ENCODE measurements at regions not wholly inside any gene's neighbourhood (a gene's known extent, or its start where the extent isn't known, plus 50 kb on each side); places are given as distances from the start of the nearest gene placed in this dataset.

- TF ChIP-seq, protein P1, sequence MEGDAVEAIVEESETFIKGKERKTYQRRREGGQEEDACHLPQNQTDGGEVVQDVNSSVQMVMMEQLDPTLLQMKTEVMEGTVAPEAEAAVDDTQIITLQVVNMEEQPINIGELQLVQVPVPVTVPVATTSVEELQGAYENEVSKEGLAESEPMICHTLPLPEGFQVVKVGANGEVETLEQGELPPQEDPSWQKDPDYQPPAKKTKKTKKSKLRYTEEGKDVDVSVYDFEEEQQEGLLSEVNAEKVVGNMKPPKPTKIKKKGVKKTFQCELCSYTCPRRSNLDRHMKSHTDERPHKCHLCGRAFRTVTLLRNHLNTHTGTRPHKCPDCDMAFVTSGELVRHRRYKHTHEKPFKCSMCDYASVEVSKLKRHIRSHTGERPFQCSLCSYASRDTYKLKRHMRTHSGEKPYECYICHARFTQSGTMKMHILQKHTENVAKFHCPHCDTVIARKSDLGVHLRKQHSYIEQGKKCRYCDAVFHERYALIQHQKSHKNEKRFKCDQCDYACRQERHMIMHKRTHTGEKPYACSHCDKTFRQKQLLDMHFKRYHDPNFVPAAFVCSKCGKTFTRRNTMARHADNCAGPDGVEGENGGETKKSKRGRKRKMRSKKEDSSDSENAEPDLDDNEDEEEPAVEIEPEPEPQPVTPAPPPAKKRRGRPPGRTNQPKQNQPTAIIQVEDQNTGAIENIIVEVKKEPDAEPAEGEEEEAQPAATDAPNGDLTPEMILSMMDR (IDR thresholded peaks at IDR 0.05): no peak
- no peak for TF ChIP-seq POLR2A (IDR thresholded peaks at IDR 0.05)
- WGBS, 2 donors: 82% methylated on average over 5 of the region's 5 CpGs
- DNase-seq (ENCODE audit: low spot score in 2 of 2): no peak
- intact Hi-C loops (cut with DNase I; ENCODE audit: low total_unique reads): no loop called here
- H3K4me3 ChIP-seq (ENCODE audit: low read depth, poor library complexity, severe bottlenecking): no peak overlapping the region
Observed at GRCh38 chr5:2454876-2455275, 296.6 kb downstream of the IRX2 start.

DNA sequence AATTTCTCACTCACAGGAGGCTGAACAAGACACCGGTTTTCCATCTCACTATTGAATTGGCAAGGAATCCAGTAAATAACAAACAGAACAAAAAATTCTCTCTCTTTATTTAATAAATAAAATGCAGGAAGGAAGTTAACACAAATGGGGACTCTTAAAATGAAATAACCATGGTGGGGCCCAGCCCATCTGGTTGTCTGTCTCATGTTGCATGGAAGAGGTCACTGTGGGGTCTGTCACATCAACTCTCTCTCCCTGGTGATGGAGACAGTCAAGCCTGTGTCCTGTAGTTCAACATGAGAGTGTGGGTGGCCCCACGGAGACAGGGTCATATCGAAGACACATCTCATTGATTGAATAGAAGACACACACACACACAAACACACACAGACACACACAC, 297.7 kb downstream of the IRX2 start:
- intact Hi-C loops (cut with DNase I; ENCODE audit: low total_unique reads): no loop called here
- 63 to 79% methylated on average over 3 of the region's 3 CpGs for WGBS, 2 donors
- TF ChIP-seq POLR2A (IDR thresholded peaks at IDR 0.05): no peak
- TF ChIP-seq, protein P1 (IDR thresholded peaks at IDR 0.05): no peak
- DNase-seq (ENCODE audit: low spot score in 2 of 2): no peak
- H3K4me3 ChIP-seq (ENCODE audit: low read depth, poor library complexity, severe bottlenecking): no peak overlapping the region

GRCh38 chr5:2451100-2451499, 300.4 kb downstream of the IRX2 start:
- no peak for TF ChIP-seq POLR2A (IDR thresholded peaks at IDR 0.05)
- TF ChIP-seq, protein P1 (IDR thresholded peaks at IDR 0.05): no peak
- intact Hi-C loops (cut with DNase I; ENCODE audit: low total_unique reads): no loop called here
- DNase-seq (ENCODE audit: low spot score in 2 of 2): no peak
- H3K4me3 ChIP-seq (ENCODE audit: low read depth, poor library complexity, severe bottlenecking): no peak overlapping the region

DNA sequence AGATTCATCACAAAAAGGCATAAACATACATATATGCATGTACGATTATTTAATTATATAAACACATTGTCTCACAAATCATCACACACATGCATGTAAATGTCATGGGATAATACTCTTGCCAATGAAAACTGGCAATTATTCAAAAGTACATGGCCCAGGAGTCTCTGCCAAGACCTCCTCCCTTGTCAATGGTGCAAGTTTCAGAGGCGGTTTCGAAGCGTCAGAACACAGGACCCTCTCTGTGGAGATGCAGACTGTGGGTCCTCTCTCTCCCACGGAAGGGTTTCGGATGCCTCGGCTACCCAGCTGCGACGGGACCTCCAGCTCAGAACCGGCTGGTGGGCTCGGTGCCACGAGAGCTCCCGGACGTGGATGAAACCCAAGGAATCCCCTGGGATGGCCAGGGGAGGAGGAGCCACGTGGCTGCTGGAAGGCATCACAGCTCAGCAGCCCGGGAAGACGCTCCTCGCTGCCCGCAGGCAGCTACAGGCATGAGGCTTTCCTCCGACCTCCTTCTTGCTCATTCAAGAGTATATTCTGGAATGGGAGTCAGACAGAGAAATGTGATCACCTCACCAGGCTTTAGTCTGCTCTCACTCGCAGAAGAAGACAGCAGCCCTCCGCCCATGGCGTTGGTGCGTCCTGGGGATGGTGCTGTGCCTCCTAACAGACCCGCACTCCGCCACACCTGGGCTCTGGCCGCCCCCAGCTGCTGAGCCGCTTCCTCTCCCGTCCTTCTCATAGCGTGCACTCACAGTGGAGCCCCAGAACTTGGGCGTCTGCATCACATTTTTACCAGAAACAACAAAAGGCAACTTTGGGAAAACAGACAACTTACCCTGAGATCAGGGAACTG, 308.8 kb downstream of the IRX2 start:
- H3K4me3 ChIP-seq (ENCODE audit: low read depth, poor library complexity, severe bottlenecking): no peak overlapping the region
- 65 to 74% methylated on average over 23 to 31 of the region's 31 CpGs for WGBS, 2 donors
- intact Hi-C loops (cut with DNase I; ENCODE audit: low total_unique reads): loop anchor here (5.0 kb wide), 1 partner anchor 1295 kb away; no protein-coding TSS in a partner anchor
- no peak for DNase-seq (ENCODE audit: low spot score in 2 of 2)
- TF ChIP-seq, protein P1 (IDR thresholded peaks at IDR 0.05): no peak
- TF ChIP-seq POLR2A (IDR thresholded peaks at IDR 0.05): no peak

- no peak for DNase-seq (ENCODE audit: low spot score in 2 of 2)
- no peak overlapping the region for H3K4me3 ChIP-seq (ENCODE audit: low read depth, poor library complexity, severe bottlenecking)
- intact Hi-C loops (cut with DNase I; ENCODE audit: low total_unique reads): loop anchor here (5.0 kb wide), 1 partner anchor 1296 kb away; no protein-coding TSS in a partner anchor
- TF ChIP-seq POLR2A (IDR thresholded peaks at IDR 0.05): no peak
- TF ChIP-seq, protein P1 (IDR thresholded peaks at IDR 0.05): no peak
- WGBS, 2 donors: 84 to 87% methylated on average over 14 of the region's 14 CpGs
Observed at GRCh38 chr5:2441495-2442180, 309.8 kb downstream of the IRX2 start.

Data from lower leg skin (tissue), 4 donors.